ENCODE measurements at regions not wholly inside any gene's neighbourhood (a gene's known extent, or its start where the extent isn't known, plus 50 kb on each side); places are given as distances from the start of the nearest gene placed in this dataset.

GRCh38 chr14:71289536-71289935, 382.3 kb downstream of the PCNX1 start:
- TF ChIP-seq TAF1 (IDR thresholded peaks at IDR 0.05; ENCODE audit: borderline replicate concordance, insufficient read depth, low read length) (no peak), POLR2AphosphoS5 (IDR thresholded peaks at IDR 0.05; ENCODE audit: low read depth, low read length) (no peak), FOXP2 (optimal IDR thresholded peaks at IDR 0.05; ENCODE audit: borderline replicate concordance, extremely low read depth, extremely low read length, insufficient read depth) (no peak), REST (IDR thresholded peaks at IDR 0.05; ENCODE audit: insufficient read depth in 1 of 2, low read depth in 2 of 2, low read length in 2 of 2) (no peak), SIN3A (IDR thresholded peaks at IDR 0.05; ENCODE audit: borderline replicate concordance, insufficient read depth, low read length) (no peak)
